ENCODE measurements at regions not wholly inside any gene's neighbourhood (a gene's known extent, or its start where the extent isn't known, plus 50 kb on each side); places are given as distances from the start of the nearest gene placed in this dataset.

GRCh38 chr2:6072276-6072675, 380.1 kb downstream of the SOX11 start:
- TF ChIP-seq CTCF (optimal IDR thresholded peaks at IDR 0.05 in 1 of 3, IDR thresholded peaks at IDR 0.05 in 1 of 3, conservative IDR thresholded peaks at IDR 0.05 in 1 of 3; ENCODE audit: extremely low read depth in 1 of 3, insufficient read depth in 2 of 3, low read length in 3 of 3) (no peak), EZH2 (IDR thresholded peaks at IDR 0.05; ENCODE audit: low read length) (no peak)
